HEK293 (cell line): ENCODE measurements at regions not wholly inside any gene's neighbourhood (a gene's known extent, or its start where the extent isn't known, plus 50 kb on each side); places are given as distances from the start of the nearest gene placed in this dataset.

ENCODE experiments used
- CTCF ChIA-PET: fragments of 350-600 bp; formaldehyde crosslinking; extraction: SDS; loops from one replicate; lab custom pipeline; 2021; ENCODE audit warnings: antibody characterized with exemption; lab: Yijun Ruan, JAX
- POLR2A ChIA-PET: fragments of 300-600 bp; formaldehyde crosslinking; extraction: SDS; loops from one replicate; lab custom pipeline; 2020; ENCODE audit warnings: antibody characterized with exemption, inconsistent platforms; lab: Yijun Ruan, JAX
- H3K27ac ChIP-seq: fragments of 200-500 bp; sonication (Bioruptor generic); 2 replicates; pipeline ENCODE4 v1.5.1; 2014; ENCODE audit warnings: low read depth, low read length, control low read depth, inconsistent platforms; ENCODE audit errors: extremely low read depth
- H3K36me3 ChIP-seq, 2 experiments: fragments of 200-500 bp in 1 of 2; sonication (Bioruptor generic) in 1 of 2; 1 replicate in 1 of 2; 2 replicates in 1 of 2; pipeline ENCODE4 v1.5.1; 2014 to 2017; ENCODE audit warnings: inconsistent platforms in 2 of 2, low read length in 2 of 2; ENCODE audit not compliant: control insufficient read depth in 2 of 2, insufficient read depth in 1 of 2
- H3K4me1 ChIP-seq: fragments of 200-500 bp; sonication (Bioruptor generic); 2 replicates; pipeline ENCODE4 v1.5.1; 2014; ENCODE audit warnings: mild to moderate bottlenecking, low read length, inconsistent platforms; ENCODE audit not compliant: control insufficient read depth, insufficient read depth
- H3K4me3 ChIP-seq: 2 replicates; pipeline ENCODE4 v1.5.1; 2011; ENCODE audit warnings: low read depth, mild to moderate bottlenecking, control low read depth, low read length, moderate library complexity
- H3K9me3 ChIP-seq: fragments of 200-500 bp; sonication (Bioruptor generic); 2 replicates; pipeline ENCODE4 v1.5.1; 2014; ENCODE audit warnings: low read depth, low read length, inconsistent platforms; ENCODE audit not compliant: control insufficient read depth, insufficient read depth
- BCL11B ChIP-seq: fragments of 450-650 bp; formaldehyde crosslinking; IDR thresholded peaks from 2 replicates; pipeline ENCODE4 v1.5.1; 2016; ENCODE audit warnings: low read depth, missing biosample characterization, missing genetic modification characterization
- GFI1B ChIP-seq: fragments of 450-650 bp; formaldehyde crosslinking; IDR thresholded peaks from 2 replicates; pipeline ENCODE4 v1.5.1; 2016; ENCODE audit warnings: missing biosample characterization, missing genetic modification characterization
- HOXD13 ChIP-seq: sonication (generic); formaldehyde crosslinking; IDR thresholded peaks from 2 replicates; pipeline ENCODE4 v1.8.0; 2022; ENCODE audit warnings: missing genetic modification reagents, borderline replicate concordance
- MZF1 ChIP-seq: fragments of 450-650 bp; formaldehyde crosslinking; IDR thresholded peaks from 2 replicates; pipeline ENCODE4 v1.5.1; 2017; ENCODE audit warnings: missing biosample characterization, missing genetic modification characterization, borderline replicate concordance
- OSR2 ChIP-seq: fragments of 450-650 bp; formaldehyde crosslinking; IDR thresholded peaks from 2 replicates; pipeline ENCODE4 v1.5.1; 2016; ENCODE audit warnings: missing biosample characterization, missing genetic modification characterization
- REPIN1 ChIP-seq: fragments of 450-650 bp; formaldehyde crosslinking; IDR thresholded peaks from 2 replicates; pipeline ENCODE4 v1.5.1; 2017; ENCODE audit warnings: missing biosample characterization, missing genetic modification characterization, low read depth
- TCF7L2 ChIP-seq: IDR thresholded peaks from 2 replicates; pipeline ENCODE4 v1.6.1; 2011; ENCODE audit warnings: low read depth, mild to moderate bottlenecking, inconsistent platforms, low read length, moderate library complexity, borderline replicate concordance
- ZBTB21 ChIP-seq: fragments of 450-650 bp; formaldehyde crosslinking; IDR thresholded peaks from 2 replicates; pipeline ENCODE4 v1.5.1; 2017; ENCODE audit warnings: missing biosample characterization, missing genetic modification characterization
- ZBTB7A ChIP-seq: fragments of 450-650 bp; formaldehyde crosslinking; IDR thresholded peaks from 2 replicates; pipeline ENCODE4 v1.5.1; 2016; ENCODE audit warnings: low read depth, missing biosample characterization, missing genetic modification characterization
- ZIC2 ChIP-seq: fragments of 450-650 bp; formaldehyde crosslinking; IDR thresholded peaks from 2 replicates; pipeline ENCODE4 v1.5.1; 2016; ENCODE audit warnings: missing biosample characterization, missing genetic modification characterization
- ZNF132 ChIP-seq: fragments of 450-650 bp; formaldehyde crosslinking; IDR thresholded peaks from 2 replicates; pipeline ENCODE4 v1.5.1; 2017; ENCODE audit warnings: missing biosample characterization, missing genetic modification characterization, borderline replicate concordance
- ZNF19 ChIP-seq: fragments of 450-650 bp; formaldehyde crosslinking; IDR thresholded peaks from 2 replicates; pipeline ENCODE4; 2016; ENCODE audit warnings: missing biosample characterization, missing genetic modification characterization, low read depth
- ZNF239 ChIP-seq: fragments of 450-650 bp; formaldehyde crosslinking; IDR thresholded peaks from 2 replicates; pipeline ENCODE4 v1.5.1; 2016; ENCODE audit warnings: missing biosample characterization, missing genetic modification characterization
- ZNF433 ChIP-seq: fragments of 450-650 bp; formaldehyde crosslinking; IDR thresholded peaks from 2 replicates; pipeline ENCODE4 v1.5.1; 2016; ENCODE audit warnings: missing biosample characterization, missing genetic modification characterization, low read depth
- ZNF544 ChIP-seq: fragments of 450-650 bp; formaldehyde crosslinking; IDR thresholded peaks from 2 replicates; pipeline ENCODE4 v1.5.0; 2017; ENCODE audit warnings: missing biosample characterization, missing genetic modification characterization
- ZNF548 ChIP-seq: fragments of 450-650 bp; formaldehyde crosslinking; IDR thresholded peaks from 2 replicates; pipeline ENCODE4 v1.5.1; 2016; ENCODE audit warnings: missing biosample characterization, missing genetic modification characterization
- ZNF555 ChIP-seq: fragments of 450-650 bp; formaldehyde crosslinking; conservative IDR thresholded peaks from 2 replicates; pipeline ENCODE4 v1.5.1; 2017; ENCODE audit warnings: missing biosample characterization, mild to moderate bottlenecking, missing genetic modification characterization, inconsistent platforms
- ZNF560 ChIP-seq: fragments of 450-650 bp; formaldehyde crosslinking; IDR thresholded peaks from 2 replicates; pipeline ENCODE4 v1.5.1; 2017; ENCODE audit warnings: missing biosample characterization, missing genetic modification characterization, borderline replicate concordance
- ZNF571 ChIP-seq: fragments of 450-650 bp; formaldehyde crosslinking; IDR thresholded peaks from 2 replicates; pipeline ENCODE4 v1.5.0; 2017; ENCODE audit warnings: missing biosample characterization, missing genetic modification characterization
- ZNF585B ChIP-seq: fragments of 450-650 bp; formaldehyde crosslinking; IDR thresholded peaks from 2 replicates; pipeline ENCODE4 v1.5.1; 2016; ENCODE audit warnings: missing biosample characterization, missing genetic modification characterization
- ZNF747 ChIP-seq: fragments of 450-650 bp; formaldehyde crosslinking; IDR thresholded peaks from 2 replicates; pipeline ENCODE4 v1.5.1; 2016; ENCODE audit warnings: missing biosample characterization, missing genetic modification characterization
- ZNF776 ChIP-seq: fragments of 450-650 bp; formaldehyde crosslinking; IDR thresholded peaks from 2 replicates; pipeline ENCODE4 v1.5.0; 2017; ENCODE audit warnings: missing biosample characterization, missing genetic modification characterization, borderline replicate concordance
- TF ChIP-seq, protein P1 (sequence below): fragments of 450-650 bp; formaldehyde crosslinking; IDR thresholded peaks from 2 replicates; pipeline ENCODE4 v1.5.1; 2016; ENCODE audit warnings: missing biosample characterization, missing genetic modification characterization
- TF ChIP-seq, protein P2 (sequence below): fragments of 450-650 bp; formaldehyde crosslinking; IDR thresholded peaks from 2 replicates; pipeline ENCODE4 v1.5.1; 2016; ENCODE audit warnings: missing biosample characterization, missing genetic modification characterization
- TF ChIP-seq, protein P3 (sequence below): fragments of 450-650 bp; formaldehyde crosslinking; IDR thresholded peaks from 2 replicates; pipeline ENCODE4 v1.5.0; 2017; ENCODE audit warnings: missing biosample characterization, missing genetic modification characterization, borderline replicate concordance

DNA sequence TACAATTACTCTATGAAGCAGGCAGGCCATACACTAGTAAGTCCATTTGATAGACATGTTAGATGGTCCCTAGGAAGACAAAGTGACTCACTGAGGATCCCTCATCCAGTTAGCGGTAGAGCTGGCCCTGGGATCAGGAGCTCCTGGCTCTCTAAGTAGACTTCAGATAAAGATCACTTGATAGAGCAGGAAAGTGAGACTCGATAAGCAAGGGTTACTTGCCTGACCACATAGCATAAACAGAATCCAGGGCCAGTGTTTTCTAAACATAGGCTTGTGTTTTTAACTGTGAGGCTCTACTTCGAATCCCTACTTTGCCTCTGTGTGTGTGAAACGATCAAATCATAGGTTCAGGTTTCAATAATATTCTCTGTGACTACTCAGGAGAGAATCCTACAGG, 355.2 kb upstream of the TRIB2 start:
- TF ChIP-seq ZNF544 (tag by site-specific recombination) (no peak), HOXD13 (CRISPR knock-in tag) (no peak)
- Histone ChIP-seq H3K36me3 (no peaks in the 10 kb centered on the region), H3K4me1 (no peaks in the 10 kb centered on the region), H3K9me3 (no peaks in the 10 kb centered on the region), H3K4me3 (no peak overlapping the region), H3K27ac (no peak overlapping the region)
- ChIA-PET POLR2A (interaction anchor here (1.4 kb wide), 1 partner anchor 11 kb away, joined by 3 read pairs; no protein-coding TSS in a partner anchor), CTCF (no interaction called here)

DNA sequence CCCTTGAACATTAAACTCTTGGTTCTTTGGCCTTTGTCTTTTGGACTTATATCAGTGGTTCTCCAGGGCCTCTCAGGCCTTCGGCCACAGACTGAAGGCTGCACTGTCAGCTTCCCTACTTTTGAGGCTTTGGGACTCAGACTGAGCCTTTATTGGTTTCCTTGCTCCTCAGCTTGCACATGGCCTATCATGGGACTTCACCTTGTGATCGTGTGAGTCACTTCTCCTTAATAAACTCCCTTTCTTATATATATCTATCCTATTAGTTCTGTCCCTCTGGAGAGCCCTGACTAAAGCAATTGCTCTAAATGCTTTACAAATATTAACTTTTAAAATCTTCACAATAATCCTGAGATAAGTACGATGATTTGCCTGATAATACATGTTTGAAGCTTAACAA, 353.6 kb upstream of the TRIB2 start:
- no peaks in the 10 kb centered on the region for H3K4me1 ChIP-seq
- CTCF ChIA-PET, result no interaction called here
- H3K27ac ChIP-seq, result no peak overlapping the region
- no peaks in the 10 kb centered on the region for H3K36me3 ChIP-seq
- TF ChIP-seq ZNF239 (tag by site-specific recombination) (no peak), ZNF19 (no peak), GFI1B (tag by site-specific recombination) (no peak)
- TF ChIP-seq, protein P1, sequence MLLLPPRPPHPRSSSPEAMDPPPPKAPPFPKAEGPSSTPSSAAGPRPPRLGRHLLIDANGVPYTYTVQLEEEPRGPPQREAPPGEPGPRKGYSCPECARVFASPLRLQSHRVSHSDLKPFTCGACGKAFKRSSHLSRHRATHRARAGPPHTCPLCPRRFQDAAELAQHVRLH (tag by site-specific recombination), result no peak
- TF ChIP-seq, protein P2, sequence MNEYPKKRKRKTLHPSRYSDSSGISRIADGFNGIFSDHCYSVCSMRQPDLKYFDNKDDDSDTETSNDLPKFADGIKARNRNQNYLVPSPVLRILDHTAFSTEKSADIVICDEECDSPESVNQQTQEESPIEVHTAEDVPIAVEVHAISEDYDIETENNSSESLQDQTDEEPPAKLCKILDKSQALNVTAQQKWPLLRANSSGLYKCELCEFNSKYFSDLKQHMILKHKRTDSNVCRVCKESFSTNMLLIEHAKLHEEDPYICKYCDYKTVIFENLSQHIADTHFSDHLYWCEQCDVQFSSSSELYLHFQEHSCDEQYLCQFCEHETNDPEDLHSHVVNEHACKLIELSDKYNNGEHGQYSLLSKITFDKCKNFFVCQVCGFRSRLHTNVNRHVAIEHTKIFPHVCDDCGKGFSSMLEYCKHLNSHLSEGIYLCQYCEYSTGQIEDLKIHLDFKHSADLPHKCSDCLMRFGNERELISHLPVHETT (tag by site-specific recombination), result no peak
- POLR2A ChIA-PET, result no interaction called here
- H3K9me3 ChIP-seq, result no peaks in the 10 kb centered on the region
- no peak overlapping the region for H3K4me3 ChIP-seq

DNA sequence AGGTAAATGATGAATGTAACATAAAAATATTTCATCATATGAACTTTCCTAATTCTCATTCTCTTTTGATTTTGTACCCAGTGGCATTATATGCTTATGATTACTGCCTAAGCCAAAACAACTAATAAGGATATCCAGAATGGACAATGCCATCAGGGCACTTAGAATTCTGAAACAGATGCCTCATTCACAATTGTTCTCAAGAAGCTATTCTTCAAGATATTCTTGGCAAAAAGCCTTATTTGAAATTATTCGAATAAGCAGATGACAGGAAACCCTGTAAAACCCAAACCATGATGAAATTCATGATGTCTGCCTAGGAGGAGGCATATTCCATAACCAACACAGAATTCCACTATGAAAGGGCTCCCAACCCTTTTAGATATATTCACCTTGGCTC, 353.2 kb upstream of the TRIB2 start:
- H3K4me3 ChIP-seq, result no peak overlapping the region
- ChIA-PET CTCF (no interaction called here), POLR2A (no interaction called here)
- H3K9me3 ChIP-seq, result no peaks in the 10 kb centered on the region
- no peak overlapping the region for H3K27ac ChIP-seq
- TF ChIP-seq ZBTB21 (tag by site-specific recombination), result no peak
- no peak for TF ChIP-seq TCF7L2
- no peak for TF ChIP-seq ZNF776 (tag by site-specific recombination)
- no peak for TF ChIP-seq ZNF571 (tag by site-specific recombination)
- TF ChIP-seq ZNF585B (tag by site-specific recombination), result no peak
- TF ChIP-seq ZBTB7A, result no peak
- TF ChIP-seq BCL11B (tag by site-specific recombination), result no peak
- TF ChIP-seq ZNF433 (tag by site-specific recombination), result no peak
- no peak for TF ChIP-seq ZIC2 (tag by site-specific recombination)
- TF ChIP-seq, protein P3, sequence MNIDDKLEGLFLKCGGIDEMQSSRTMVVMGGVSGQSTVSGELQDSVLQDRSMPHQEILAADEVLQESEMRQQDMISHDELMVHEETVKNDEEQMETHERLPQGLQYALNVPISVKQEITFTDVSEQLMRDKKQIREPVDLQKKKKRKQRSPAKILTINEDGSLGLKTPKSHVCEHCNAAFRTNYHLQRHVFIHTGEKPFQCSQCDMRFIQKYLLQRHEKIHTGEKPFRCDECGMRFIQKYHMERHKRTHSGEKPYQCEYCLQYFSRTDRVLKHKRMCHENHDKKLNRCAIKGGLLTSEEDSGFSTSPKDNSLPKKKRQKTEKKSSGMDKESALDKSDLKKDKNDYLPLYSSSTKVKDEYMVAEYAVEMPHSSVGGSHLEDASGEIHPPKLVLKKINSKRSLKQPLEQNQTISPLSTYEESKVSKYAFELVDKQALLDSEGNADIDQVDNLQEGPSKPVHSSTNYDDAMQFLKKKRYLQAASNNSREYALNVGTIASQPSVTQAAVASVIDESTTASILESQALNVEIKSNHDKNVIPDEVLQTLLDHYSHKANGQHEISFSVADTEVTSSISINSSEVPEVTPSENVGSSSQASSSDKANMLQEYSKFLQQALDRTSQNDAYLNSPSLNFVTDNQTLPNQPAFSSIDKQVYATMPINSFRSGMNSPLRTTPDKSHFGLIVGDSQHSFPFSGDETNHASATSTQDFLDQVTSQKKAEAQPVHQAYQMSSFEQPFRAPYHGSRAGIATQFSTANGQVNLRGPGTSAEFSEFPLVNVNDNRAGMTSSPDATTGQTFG (tag by site-specific recombination), result no peak
- TF ChIP-seq ZNF548 (tag by site-specific recombination), result no peak
- TF ChIP-seq REPIN1, result no peak
- TF ChIP-seq ZNF132, result no peak
- no peak for TF ChIP-seq ZNF747 (tag by site-specific recombination)
- TF ChIP-seq ZNF560 (tag by site-specific recombination), result no peak
- TF ChIP-seq OSR2 (tag by site-specific recombination), result no peak
- no peak for TF ChIP-seq ZNF555 (tag by site-specific recombination)
- no peak for TF ChIP-seq HOXD13 (CRISPR knock-in tag)
- no peak for TF ChIP-seq MZF1
- H3K36me3 ChIP-seq, result no peaks in the 10 kb centered on the region
- H3K4me1 ChIP-seq, result no peaks in the 10 kb centered on the region
